Testis (tissue), 2 donors: ENCODE measurements at regions not wholly inside any gene's neighbourhood (a gene's known extent, or its start where the extent isn't known, plus 50 kb on each side); places are given as distances from the start of the nearest gene placed in this dataset.

Experiments
- CTCF ChIP-seq, 3 experiments: fragments of 450-650 bp in 2 of 3; fragments of 200-600 bp in 1 of 3; sonication (generic) in 1 of 3; IDR thresholded peaks; one replicate each; pipeline ENCODE4 v1.5.1; 2016 to 2019; ENCODE audit warnings: antibody characterized with exemption in 3 of 3, mild to moderate bottlenecking in 2 of 3, moderate library complexity in 1 of 3
- POLR2A ChIP-seq: fragments of 450-650 bp; IDR thresholded peaks from one replicate; pipeline ENCODE4 v1.6.1; 2017; ENCODE audit warnings: antibody characterized with exemption, mild to moderate bottlenecking, moderate library complexity

- TF ChIP-seq CTCF (IDR thresholded peaks at IDR 0.05) (no peak), POLR2A (no peak)
Observed at GRCh38 chr2:195443926-195444325, 213.1 kb upstream of the SLC39A10 start.
